MM.1S (cell line): ENCODE measurements at regions not wholly inside any gene's neighbourhood (a gene's known extent, or its start where the extent isn't known, plus 50 kb on each side); places are given as distances from the start of the nearest gene placed in this dataset.

Experiments used
- EZH2 ChIP-seq: fragments of 300-600 bp; sonication (generic); optimal IDR thresholded peaks from 2 replicates; pipeline ENCODE3; 2017; ENCODE audit warnings: low read depth, mild to moderate bottlenecking, antibody characterized with exemption, low read length, mixed read lengths
- TF ChIP-seq, protein P1 (sequence below): fragments of 300-600 bp; sonication (generic); IDR thresholded peaks from 2 replicates; pipeline ENCODE4 v1.5.1; 2016; ENCODE audit warnings: antibody characterized with exemption, low read length, mixed read lengths

DNA sequence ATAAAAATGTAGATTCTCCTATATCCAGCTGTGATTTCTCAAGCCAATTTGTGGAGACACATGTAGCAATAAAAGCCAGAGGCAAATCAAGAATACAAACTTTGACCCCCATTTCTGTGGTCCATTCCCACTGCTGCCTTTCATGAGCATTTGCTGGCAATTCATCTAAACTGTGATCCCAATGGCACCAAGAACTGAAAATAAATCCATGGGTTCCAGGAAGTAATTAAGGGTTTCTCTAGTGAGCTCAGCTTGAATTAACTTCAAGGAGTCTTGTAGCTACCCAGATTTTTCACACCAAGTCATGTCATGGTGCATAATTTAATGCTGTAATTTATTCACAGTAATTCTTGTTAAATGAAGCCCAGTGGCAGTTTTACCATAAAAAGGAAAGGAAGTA is 145.0 kb upstream of the SMC2 start:
- TF ChIP-seq, protein P1, sequence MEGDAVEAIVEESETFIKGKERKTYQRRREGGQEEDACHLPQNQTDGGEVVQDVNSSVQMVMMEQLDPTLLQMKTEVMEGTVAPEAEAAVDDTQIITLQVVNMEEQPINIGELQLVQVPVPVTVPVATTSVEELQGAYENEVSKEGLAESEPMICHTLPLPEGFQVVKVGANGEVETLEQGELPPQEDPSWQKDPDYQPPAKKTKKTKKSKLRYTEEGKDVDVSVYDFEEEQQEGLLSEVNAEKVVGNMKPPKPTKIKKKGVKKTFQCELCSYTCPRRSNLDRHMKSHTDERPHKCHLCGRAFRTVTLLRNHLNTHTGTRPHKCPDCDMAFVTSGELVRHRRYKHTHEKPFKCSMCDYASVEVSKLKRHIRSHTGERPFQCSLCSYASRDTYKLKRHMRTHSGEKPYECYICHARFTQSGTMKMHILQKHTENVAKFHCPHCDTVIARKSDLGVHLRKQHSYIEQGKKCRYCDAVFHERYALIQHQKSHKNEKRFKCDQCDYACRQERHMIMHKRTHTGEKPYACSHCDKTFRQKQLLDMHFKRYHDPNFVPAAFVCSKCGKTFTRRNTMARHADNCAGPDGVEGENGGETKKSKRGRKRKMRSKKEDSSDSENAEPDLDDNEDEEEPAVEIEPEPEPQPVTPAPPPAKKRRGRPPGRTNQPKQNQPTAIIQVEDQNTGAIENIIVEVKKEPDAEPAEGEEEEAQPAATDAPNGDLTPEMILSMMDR, result no peak
- TF ChIP-seq EZH2, result no peak
